Fibroblast of the aortic adventitia (primary cell): ENCODE measurements at regions not wholly inside any gene's neighbourhood (a gene's known extent, or its start where the extent isn't known, plus 50 kb on each side); places are given as distances from the start of the nearest gene placed in this dataset.

ENCODE experiments used
- DNase-seq: peaks from one replicate; pipeline ENCODE4 v3.0.0-alpha.2; 2010; ENCODE audit warnings: low read depth
- H3K4me3 ChIP-seq: 2 replicates; pipeline ENCODE4 v1.5.1; 2011; ENCODE audit warnings: low read depth, mild to moderate bottlenecking, control low read depth, low read length, moderate library complexity
- CTCF ChIP-seq: IDR thresholded peaks from 2 replicates; pipeline ENCODE4 v1.5.1; 2011; ENCODE audit warnings: mild to moderate bottlenecking, low read length, control low read depth, inconsistent platforms; ENCODE audit not compliant: insufficient read depth

GRCh38 chr7:45408409-45408737, 165.8 kb upstream of the ADCY1 start:
- no peak for DNase-seq
- TF ChIP-seq CTCF, result no peak
- H3K4me3 ChIP-seq, result no peak overlapping the region

DNA sequence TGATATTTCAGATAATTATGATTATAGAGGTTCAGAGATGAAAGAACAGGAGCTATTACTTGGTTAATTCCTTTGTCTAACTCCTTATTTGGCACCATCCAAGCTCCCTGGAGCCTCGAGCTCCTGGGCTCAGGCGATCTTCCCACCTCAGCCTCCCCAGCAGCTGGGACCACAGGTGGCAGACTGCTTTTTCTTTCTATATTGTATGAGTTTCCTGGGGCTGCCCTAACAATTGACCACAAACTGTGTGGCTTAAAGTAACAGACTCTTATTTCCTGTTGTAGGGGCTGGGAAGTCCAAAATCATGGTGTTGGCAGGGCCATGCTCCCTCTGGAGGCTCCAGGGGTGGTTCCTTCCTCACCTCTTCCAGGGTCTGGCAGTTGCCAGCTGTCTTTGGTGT, 163.3 kb upstream of the ADCY1 start:
- DNase-seq, result no peak
- H3K4me3 ChIP-seq, result no peak overlapping the region
- no peak for TF ChIP-seq CTCF

DNA sequence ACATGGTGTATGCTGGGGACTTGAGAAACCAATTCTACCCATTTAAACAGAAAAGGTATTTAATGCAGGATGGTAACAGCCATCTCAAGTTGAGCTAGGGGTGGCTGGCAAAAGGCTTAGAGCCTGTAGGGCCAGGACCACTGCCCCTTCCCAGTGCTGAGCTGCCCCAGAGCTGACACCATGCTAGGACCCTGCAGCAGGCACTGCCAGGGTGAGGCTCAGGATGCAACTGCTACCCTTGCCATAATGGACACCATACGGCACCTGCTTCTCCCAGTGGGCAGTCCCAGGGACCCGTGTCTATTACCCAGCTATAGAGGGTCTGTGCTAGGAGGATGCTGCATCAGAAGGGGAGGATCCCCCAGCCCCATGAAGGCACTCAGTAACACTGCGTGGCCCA, 160.7 kb upstream of the ADCY1 start:
- TF ChIP-seq CTCF, result no peak
- no peak overlapping the region for H3K4me3 ChIP-seq
- no peak for DNase-seq

DNA sequence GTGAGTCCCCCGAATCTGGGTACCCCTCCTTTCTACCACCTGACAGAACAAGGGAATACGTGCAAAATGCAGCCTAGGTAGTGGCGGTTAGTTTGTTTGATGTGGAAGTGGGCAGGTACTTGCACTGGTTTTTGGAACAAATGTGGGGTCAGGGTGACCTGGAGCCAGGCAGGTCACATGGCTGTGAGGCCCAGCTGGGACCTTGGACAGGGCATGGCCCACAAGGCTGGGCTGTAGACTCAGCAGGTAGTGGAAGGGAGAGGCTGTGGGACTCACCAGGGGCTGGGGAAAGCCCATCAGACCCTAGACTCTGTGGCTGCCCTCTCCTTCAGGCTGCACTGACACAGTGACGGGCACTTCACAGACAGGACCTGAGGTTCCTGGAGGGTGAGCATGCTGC, 159.9 kb upstream of the ADCY1 start:
- no peak for DNase-seq
- no peak for TF ChIP-seq CTCF
- H3K4me3 ChIP-seq, result no peak overlapping the region

DNA sequence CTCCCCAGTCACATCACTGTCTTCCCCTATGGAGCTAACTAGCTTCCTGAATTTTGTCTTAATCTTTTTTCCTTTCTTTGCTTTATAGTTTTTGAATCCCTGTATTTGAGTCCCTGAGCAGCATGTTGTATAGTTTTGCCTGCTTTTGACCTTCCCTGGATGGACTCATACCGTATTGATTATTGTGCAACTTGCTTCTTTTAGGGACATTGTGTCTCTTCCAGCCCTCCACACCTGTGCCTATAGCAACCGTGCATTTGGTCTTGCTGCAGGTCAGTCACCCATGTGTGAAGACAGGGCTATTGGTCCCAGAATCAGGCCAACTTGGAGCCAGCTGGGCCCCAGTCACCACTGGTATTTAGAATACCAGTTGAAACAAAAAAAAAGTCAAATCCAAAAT, 158.9 kb upstream of the ADCY1 start:
- no peak for DNase-seq
- no peak overlapping the region for H3K4me3 ChIP-seq
- no peak for TF ChIP-seq CTCF

- no peak for TF ChIP-seq CTCF
- no peak for DNase-seq
- no peak overlapping the region for H3K4me3 ChIP-seq
These were observed 157.3 kb upstream of the ADCY1 start for GRCh38 chr7:45416846-45417245.

DNA sequence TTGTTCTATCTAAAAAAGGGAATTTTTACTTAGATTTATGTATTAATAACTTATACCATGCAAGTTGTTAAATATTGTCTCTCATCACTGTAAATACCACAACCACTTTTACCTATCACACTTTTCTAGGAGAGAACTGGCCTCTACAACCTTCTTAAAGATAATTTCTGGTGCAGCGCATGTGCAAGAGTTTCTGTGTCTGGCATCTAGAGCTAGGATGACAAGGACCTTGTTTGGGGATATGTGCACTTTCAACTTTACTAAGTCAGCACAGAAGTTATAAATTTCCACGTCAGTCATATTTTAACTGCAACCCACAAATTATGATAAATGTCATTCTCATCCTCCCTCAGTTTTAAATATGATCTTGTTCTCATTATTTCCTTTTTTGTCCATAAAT, 156.9 kb upstream of the ADCY1 start:
- no peak for DNase-seq
- TF ChIP-seq CTCF, result no peak
- H3K4me3 ChIP-seq, result no peak overlapping the region
